H9 (cell line): ENCODE measurements at regions not wholly inside any gene's neighbourhood (a gene's known extent, or its start where the extent isn't known, plus 50 kb on each side); places are given as distances from the start of the nearest gene placed in this dataset.

ENCODE experiments used
- DNase-seq: peaks from one replicate; pipeline ENCODE4 v3.0.0-alpha.2; 2017
- H2AFZ ChIP-seq: one replicate; pipeline ENCODE4 v1.6.1; 2013; ENCODE audit warnings: mild to moderate bottlenecking, low read length, control low read depth, moderate library complexity
- H2AK5ac ChIP-seq: 2 replicates; pipeline ENCODE4 v1.6.1; 2013; ENCODE audit warnings: low read length, control low read depth, mixed read lengths; ENCODE audit not compliant: insufficient read length
- H2BK120ac ChIP-seq: one replicate; pipeline ENCODE4 v1.6.1; 2013; ENCODE audit warnings: low read depth, mild to moderate bottlenecking, low read length, control low read depth, inconsistent platforms; ENCODE audit not compliant: poor library complexity, severe bottlenecking
- H2BK12ac ChIP-seq: 2 replicates; pipeline ENCODE4 v1.6.1; 2013; ENCODE audit warnings: low read length, control low read depth, mixed read lengths, low read depth; ENCODE audit not compliant: insufficient read length
- H2BK15ac ChIP-seq: 2 replicates; pipeline ENCODE4 v1.6.1; 2013; ENCODE audit warnings: low read depth, low read length, control low read depth
- H2BK20ac ChIP-seq: one replicate; pipeline ENCODE4 v1.6.1; 2013; ENCODE audit warnings: low read depth, mild to moderate bottlenecking, low read length, control low read depth, inconsistent platforms; ENCODE audit not compliant: poor library complexity, severe bottlenecking
- H2BK5ac ChIP-seq: 2 replicates; pipeline ENCODE4 v1.6.1; 2013; ENCODE audit warnings: low read length, control low read depth, mixed read lengths; ENCODE audit not compliant: insufficient read length
- H3K14ac ChIP-seq: 2 replicates; pipeline ENCODE4 v1.6.1; 2013; ENCODE audit warnings: low read length, control low read depth; ENCODE audit not compliant: insufficient read depth
- H3K18ac ChIP-seq: 2 replicates; pipeline ENCODE4 v1.6.1; 2013; ENCODE audit warnings: low read depth, mild to moderate bottlenecking, mixed read lengths, low read length, control low read depth; ENCODE audit not compliant: insufficient read length
- H3K23ac ChIP-seq: 2 replicates; pipeline ENCODE4 v1.6.1; 2013; ENCODE audit warnings: low read length, control low read depth, mixed read lengths, low read depth; ENCODE audit not compliant: insufficient read length
- H3K23me2 ChIP-seq: 2 replicates; pipeline ENCODE4 v1.6.1; 2013; ENCODE audit warnings: low read depth, mild to moderate bottlenecking, mixed read lengths, low read length, control low read depth; ENCODE audit not compliant: insufficient read length, poor library complexity, severe bottlenecking
- H3K27ac ChIP-seq: 2 replicates; pipeline ENCODE4 v1.5.1; 2013; ENCODE audit warnings: low read length, control low read depth, mixed read lengths, low read depth; ENCODE audit not compliant: insufficient read length
- H3K27me3 ChIP-seq: 2 replicates; pipeline ENCODE4 v1.6.1; 2013; ENCODE audit warnings: low read length, control low read depth, inconsistent platforms; ENCODE audit not compliant: insufficient read depth
- H3K4ac ChIP-seq: 2 replicates; pipeline ENCODE4 v1.6.1; 2013; ENCODE audit warnings: low read depth, mild to moderate bottlenecking, control low read depth, inconsistent platforms, low read length, moderate library complexity
- H3K4me1 ChIP-seq: 2 replicates; pipeline ENCODE4 v1.6.1; 2013; ENCODE audit warnings: low read length, control low read depth, inconsistent platforms; ENCODE audit not compliant: insufficient read depth
- H3K4me2 ChIP-seq: 2 replicates; pipeline ENCODE4 v1.6.1; 2013; ENCODE audit warnings: low read length, control low read depth, mixed read lengths; ENCODE audit not compliant: insufficient read length, insufficient read depth
- H3K56ac ChIP-seq: 2 replicates; pipeline ENCODE4 v1.6.1; 2013; ENCODE audit warnings: low read depth, mild to moderate bottlenecking, mixed read lengths, low read length, control low read depth; ENCODE audit not compliant: insufficient read length
- H3K79me1 ChIP-seq: 2 replicates; pipeline ENCODE4 v1.6.1; 2013; ENCODE audit warnings: low read depth, mild to moderate bottlenecking, moderate library complexity, low read length, control low read depth, inconsistent platforms; ENCODE audit not compliant: insufficient read depth, poor library complexity, severe bottlenecking
- H3K79me2 ChIP-seq: 2 replicates; pipeline ENCODE4 v1.6.1; 2013; ENCODE audit warnings: low read length, control low read depth, inconsistent platforms; ENCODE audit not compliant: insufficient read depth
- H3K9ac ChIP-seq: 2 replicates; pipeline ENCODE4 v1.6.1; 2013; ENCODE audit warnings: low read length, control low read depth, mixed read lengths; ENCODE audit not compliant: insufficient read length; ENCODE audit errors: extremely low read depth
- H3K9me3 ChIP-seq: one replicate; pipeline ENCODE4 v1.6.1; 2013; ENCODE audit warnings: low read depth, low read length, inconsistent platforms; ENCODE audit not compliant: control insufficient read depth
- H3T11ph ChIP-seq: one replicate; pipeline ENCODE4 v1.6.1; 2013; ENCODE audit warnings: mild to moderate bottlenecking, low read length, control low read depth, inconsistent platforms
- H4K20me1 ChIP-seq: one replicate; pipeline ENCODE4 v1.6.1; 2013; ENCODE audit not compliant: control insufficient read depth, insufficient read length, insufficient read depth
- H4K5ac ChIP-seq: 2 replicates; pipeline ENCODE4 v1.6.1; 2013; ENCODE audit warnings: low read depth, mild to moderate bottlenecking, mixed read lengths, low read length, control low read depth; ENCODE audit not compliant: insufficient read length
- H4K8ac ChIP-seq: replicated peaks from 2 replicates; pipeline ENCODE4 v1.6.1; 2013; ENCODE audit warnings: low read length, control low read depth, mixed read lengths, low read depth; ENCODE audit not compliant: insufficient read length
- H4K91ac ChIP-seq: 2 replicates; pipeline ENCODE4 v1.6.1; 2013; ENCODE audit warnings: low read depth, mild to moderate bottlenecking, moderate library complexity, mixed read lengths, low read length, control low read depth; ENCODE audit not compliant: insufficient read length
- H3K27ac Mint-ChIP-seq, 3 experiments: 2 replicates in 2 of 3; 3 replicates in 1 of 3; pipeline ENCODE4 v1.8.0; 2020 to 2021; ENCODE audit warnings: mixed read lengths in 3 of 3, mild to moderate bottlenecking in 1 of 3, moderate library complexity in 1 of 3
- H3K27me3 Mint-ChIP-seq: 2 replicates; pipeline ENCODE4 v1.8.0; 2021; ENCODE audit warnings: low read depth, mild to moderate bottlenecking, moderate library complexity, mixed read lengths
- H3K36me3 Mint-ChIP-seq, 3 experiments: 2 replicates in 2 of 3; 3 replicates in 1 of 3; pipeline ENCODE4 v1.8.0; 2020 to 2021; ENCODE audit warnings: low read depth in 3 of 3, mixed read lengths in 3 of 3; ENCODE audit not compliant: insufficient read depth in 1 of 3
- H3K4me1 Mint-ChIP-seq, 2 experiments: 2 replicates each; pipeline ENCODE4 v1.8.0; 2020; ENCODE audit warnings: mixed read lengths in 2 of 2
- H3K4me3 Mint-ChIP-seq, 2 experiments: 2 replicates in 1 of 2; 3 replicates in 1 of 2; pipeline ENCODE4 v1.8.0; 2020 to 2021; ENCODE audit warnings: mild to moderate bottlenecking in 2 of 2, mixed read lengths in 2 of 2, moderate library complexity in 1 of 2
- H3K9me3 Mint-ChIP-seq, 2 experiments: 2 replicates in 1 of 2; 3 replicates in 1 of 2; pipeline ENCODE4 v1.8.0; 2020; ENCODE audit warnings: mild to moderate bottlenecking in 2 of 2, mixed read lengths in 2 of 2, moderate library complexity in 1 of 2
- CTCF ChIP-seq: fragments of 200-600 bp; sonication (generic); conservative IDR thresholded peaks from 3 replicates; pipeline ENCODE4 v1.8.0; 2021; ENCODE audit warnings: antibody characterized with exemption, mild to moderate bottlenecking
- WGBS: extraction: QIAGEN DNeasy Blood & Tissue Kit; methylation state at CpG from one replicate; pipeline ENCODE4 v1.1.7; 2013; ENCODE audit warnings: missing lambda C conversion rate, low lambda C conversion rate, mixed read lengths; ENCODE audit not compliant: insufficient read length; ENCODE audit errors: extremely low coverage; 5-methylcytosine and 5-hydroxymethylcytosine counted together

- H3K4ac ChIP-seq, result no peak overlapping the region
- H3K14ac ChIP-seq, result no peak overlapping the region
- Mint-ChIP-seq H3K27me3 (peaks cover 2% of the 10 kb centered on the region), H3K27ac (no peak overlapping the region), H3K4me3 (no peak overlapping the region), H3K36me3 (peaks cover 0 to 5% (median 0%) of the 10 kb centered on the region in 3 experiments; a peak in 1 of 7 replicates), H3K9me3 (peaks cover 0 to 78% of the 10 kb centered on the region in 2 experiments; a peak in 3 of 5 replicates), H3K4me1 (no peaks in the 10 kb centered on the region)
- H2AK5ac ChIP-seq, result no peak overlapping the region
- H2BK5ac ChIP-seq, result no peak overlapping the region
- H4K20me1 ChIP-seq, result no peaks in the 10 kb centered on the region
- no peak overlapping the region for H3K27ac ChIP-seq
- H2BK120ac ChIP-seq, result no peak overlapping the region
- H3K9ac ChIP-seq, result no peak overlapping the region
- no peak for DNase-seq
- H3K23ac ChIP-seq, result no peak overlapping the region
- no peak overlapping the region for H4K8ac ChIP-seq
- H3K27me3 ChIP-seq, result no peaks in the 10 kb centered on the region
- no peak overlapping the region for H3T11ph ChIP-seq
- no peak overlapping the region for H2BK20ac ChIP-seq
- no peak overlapping the region for H4K5ac ChIP-seq
- H3K79me2 ChIP-seq, result no peaks in the 10 kb centered on the region
- TF ChIP-seq CTCF, result no peak
- no peaks in the 10 kb centered on the region for H3K23me2 ChIP-seq
- no peak overlapping the region for H2AFZ ChIP-seq
- WGBS, result 100% methylated on average over 1 of the region's 5 CpGs
- H3K9me3 ChIP-seq, result no peaks in the 10 kb centered on the region
- H3K4me1 ChIP-seq, result no peaks in the 10 kb centered on the region
- no peak overlapping the region for H3K56ac ChIP-seq
- H3K18ac ChIP-seq, result no peak overlapping the region
- no peaks in the 10 kb centered on the region for H3K79me1 ChIP-seq
- no peak overlapping the region for H2BK15ac ChIP-seq
- no peak overlapping the region for H4K91ac ChIP-seq
- H2BK12ac ChIP-seq, result no peak overlapping the region
- H3K4me2 ChIP-seq, result no peak overlapping the region
These were observed 66.0 kb upstream of the TAF1L start for GRCh38 chr9:32701321-32702022.
